H9 (cell line): ENCODE measurements at regions not wholly inside any gene's neighbourhood (a gene's known extent, or its start where the extent isn't known, plus 50 kb on each side); places are given as distances from the start of the nearest gene placed in this dataset.

ENCODE experiments used
- DNase-seq: peaks from one replicate; pipeline ENCODE4 v3.0.0-alpha.2; 2017
- H2AFZ ChIP-seq: one replicate; pipeline ENCODE4 v1.6.1; 2013; ENCODE audit warnings: mild to moderate bottlenecking, low read length, control low read depth, moderate library complexity
- H2AK5ac ChIP-seq: 2 replicates; pipeline ENCODE4 v1.6.1; 2013; ENCODE audit warnings: low read length, control low read depth, mixed read lengths; ENCODE audit not compliant: insufficient read length
- H2BK120ac ChIP-seq: one replicate; pipeline ENCODE4 v1.6.1; 2013; ENCODE audit warnings: low read depth, mild to moderate bottlenecking, low read length, control low read depth, inconsistent platforms; ENCODE audit not compliant: poor library complexity, severe bottlenecking
- H2BK12ac ChIP-seq: 2 replicates; pipeline ENCODE4 v1.6.1; 2013; ENCODE audit warnings: low read length, control low read depth, mixed read lengths, low read depth; ENCODE audit not compliant: insufficient read length
- H2BK15ac ChIP-seq: 2 replicates; pipeline ENCODE4 v1.6.1; 2013; ENCODE audit warnings: low read depth, low read length, control low read depth
- H2BK20ac ChIP-seq: one replicate; pipeline ENCODE4 v1.6.1; 2013; ENCODE audit warnings: low read depth, mild to moderate bottlenecking, low read length, control low read depth, inconsistent platforms; ENCODE audit not compliant: poor library complexity, severe bottlenecking
- H2BK5ac ChIP-seq: 2 replicates; pipeline ENCODE4 v1.6.1; 2013; ENCODE audit warnings: low read length, control low read depth, mixed read lengths; ENCODE audit not compliant: insufficient read length
- H3K14ac ChIP-seq: 2 replicates; pipeline ENCODE4 v1.6.1; 2013; ENCODE audit warnings: low read length, control low read depth; ENCODE audit not compliant: insufficient read depth
- H3K18ac ChIP-seq: 2 replicates; pipeline ENCODE4 v1.6.1; 2013; ENCODE audit warnings: low read depth, mild to moderate bottlenecking, mixed read lengths, low read length, control low read depth; ENCODE audit not compliant: insufficient read length
- H3K23ac ChIP-seq: 2 replicates; pipeline ENCODE4 v1.6.1; 2013; ENCODE audit warnings: low read length, control low read depth, mixed read lengths, low read depth; ENCODE audit not compliant: insufficient read length
- H3K23me2 ChIP-seq: 2 replicates; pipeline ENCODE4 v1.6.1; 2013; ENCODE audit warnings: low read depth, mild to moderate bottlenecking, mixed read lengths, low read length, control low read depth; ENCODE audit not compliant: insufficient read length, poor library complexity, severe bottlenecking
- H3K27ac ChIP-seq: 2 replicates; pipeline ENCODE4 v1.5.1; 2013; ENCODE audit warnings: low read length, control low read depth, mixed read lengths, low read depth; ENCODE audit not compliant: insufficient read length
- H3K27me3 ChIP-seq: 2 replicates; pipeline ENCODE4 v1.6.1; 2013; ENCODE audit warnings: low read length, control low read depth, inconsistent platforms; ENCODE audit not compliant: insufficient read depth
- H3K4ac ChIP-seq: 2 replicates; pipeline ENCODE4 v1.6.1; 2013; ENCODE audit warnings: low read depth, mild to moderate bottlenecking, control low read depth, inconsistent platforms, low read length, moderate library complexity
- H3K4me1 ChIP-seq: 2 replicates; pipeline ENCODE4 v1.6.1; 2013; ENCODE audit warnings: low read length, control low read depth, inconsistent platforms; ENCODE audit not compliant: insufficient read depth
- H3K4me2 ChIP-seq: 2 replicates; pipeline ENCODE4 v1.6.1; 2013; ENCODE audit warnings: low read length, control low read depth, mixed read lengths; ENCODE audit not compliant: insufficient read length, insufficient read depth
- H3K56ac ChIP-seq: 2 replicates; pipeline ENCODE4 v1.6.1; 2013; ENCODE audit warnings: low read depth, mild to moderate bottlenecking, mixed read lengths, low read length, control low read depth; ENCODE audit not compliant: insufficient read length
- H3K79me1 ChIP-seq: 2 replicates; pipeline ENCODE4 v1.6.1; 2013; ENCODE audit warnings: low read depth, mild to moderate bottlenecking, moderate library complexity, low read length, control low read depth, inconsistent platforms; ENCODE audit not compliant: insufficient read depth, poor library complexity, severe bottlenecking
- H3K79me2 ChIP-seq: 2 replicates; pipeline ENCODE4 v1.6.1; 2013; ENCODE audit warnings: low read length, control low read depth, inconsistent platforms; ENCODE audit not compliant: insufficient read depth
- H3K9ac ChIP-seq: 2 replicates; pipeline ENCODE4 v1.6.1; 2013; ENCODE audit warnings: low read length, control low read depth, mixed read lengths; ENCODE audit not compliant: insufficient read length; ENCODE audit errors: extremely low read depth
- H3K9me3 ChIP-seq: one replicate; pipeline ENCODE4 v1.6.1; 2013; ENCODE audit warnings: low read depth, low read length, inconsistent platforms; ENCODE audit not compliant: control insufficient read depth
- H3T11ph ChIP-seq: one replicate; pipeline ENCODE4 v1.6.1; 2013; ENCODE audit warnings: mild to moderate bottlenecking, low read length, control low read depth, inconsistent platforms
- H4K20me1 ChIP-seq: one replicate; pipeline ENCODE4 v1.6.1; 2013; ENCODE audit not compliant: control insufficient read depth, insufficient read length, insufficient read depth
- H4K5ac ChIP-seq: 2 replicates; pipeline ENCODE4 v1.6.1; 2013; ENCODE audit warnings: low read depth, mild to moderate bottlenecking, mixed read lengths, low read length, control low read depth; ENCODE audit not compliant: insufficient read length
- H4K8ac ChIP-seq: replicated peaks from 2 replicates; pipeline ENCODE4 v1.6.1; 2013; ENCODE audit warnings: low read length, control low read depth, mixed read lengths, low read depth; ENCODE audit not compliant: insufficient read length
- H4K91ac ChIP-seq: 2 replicates; pipeline ENCODE4 v1.6.1; 2013; ENCODE audit warnings: low read depth, mild to moderate bottlenecking, moderate library complexity, mixed read lengths, low read length, control low read depth; ENCODE audit not compliant: insufficient read length
- H3K27ac Mint-ChIP-seq, 3 experiments: 2 replicates in 2 of 3; 3 replicates in 1 of 3; pipeline ENCODE4 v1.8.0; 2020 to 2021; ENCODE audit warnings: mixed read lengths in 3 of 3, mild to moderate bottlenecking in 1 of 3, moderate library complexity in 1 of 3
- H3K27me3 Mint-ChIP-seq: 2 replicates; pipeline ENCODE4 v1.8.0; 2021; ENCODE audit warnings: low read depth, mild to moderate bottlenecking, moderate library complexity, mixed read lengths
- H3K36me3 Mint-ChIP-seq, 3 experiments: 2 replicates in 2 of 3; 3 replicates in 1 of 3; pipeline ENCODE4 v1.8.0; 2020 to 2021; ENCODE audit warnings: low read depth in 3 of 3, mixed read lengths in 3 of 3; ENCODE audit not compliant: insufficient read depth in 1 of 3
- H3K4me1 Mint-ChIP-seq, 2 experiments: 2 replicates each; pipeline ENCODE4 v1.8.0; 2020; ENCODE audit warnings: mixed read lengths in 2 of 2
- H3K4me3 Mint-ChIP-seq, 2 experiments: 2 replicates in 1 of 2; 3 replicates in 1 of 2; pipeline ENCODE4 v1.8.0; 2020 to 2021; ENCODE audit warnings: mild to moderate bottlenecking in 2 of 2, mixed read lengths in 2 of 2, moderate library complexity in 1 of 2
- H3K9me3 Mint-ChIP-seq, 2 experiments: 2 replicates in 1 of 2; 3 replicates in 1 of 2; pipeline ENCODE4 v1.8.0; 2020; ENCODE audit warnings: mild to moderate bottlenecking in 2 of 2, mixed read lengths in 2 of 2, moderate library complexity in 1 of 2
- CTCF ChIP-seq: fragments of 200-600 bp; sonication (generic); conservative IDR thresholded peaks from 3 replicates; pipeline ENCODE4 v1.8.0; 2021; ENCODE audit warnings: antibody characterized with exemption, mild to moderate bottlenecking
- WGBS: extraction: QIAGEN DNeasy Blood & Tissue Kit; methylation state at CpG from one replicate; pipeline ENCODE4 v1.1.7; 2013; ENCODE audit warnings: missing lambda C conversion rate, low lambda C conversion rate, mixed read lengths; ENCODE audit not compliant: insufficient read length; ENCODE audit errors: extremely low coverage; 5-methylcytosine and 5-hydroxymethylcytosine counted together

DNA sequence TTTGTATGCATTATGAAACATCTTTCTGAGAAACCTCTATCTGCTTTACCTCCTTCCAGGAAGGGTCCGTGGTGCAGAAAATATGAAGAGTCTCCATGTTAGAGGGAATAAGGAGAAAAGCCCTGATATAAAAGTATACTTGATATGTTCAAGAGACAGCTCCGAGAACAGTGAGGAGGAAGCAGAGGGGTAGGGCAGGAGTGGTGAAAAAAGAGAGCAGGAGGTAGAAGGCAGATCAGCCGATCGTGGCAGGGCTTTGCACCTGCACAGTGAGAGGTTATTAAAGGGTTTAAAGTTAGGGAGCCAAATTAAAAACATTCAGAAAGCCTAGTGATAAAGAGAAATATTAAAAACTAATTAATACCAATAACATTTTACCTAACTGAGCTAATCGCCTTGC is 419.7 kb downstream of the FAT4 start:
- H3K27ac ChIP-seq = no peak overlapping the region
- H3K23ac ChIP-seq = no peak overlapping the region
- no peak overlapping the region for H3K4ac ChIP-seq
- Mint-ChIP-seq H3K4me3 (no peak overlapping the region), H3K36me3 (peaks cover 0 to 10% (median 3%) of the 10 kb centered on the region in 3 experiments; a peak in 3 of 7 replicates), H3K4me1 (peaks cover 40% of the 10 kb centered on the region in 2 experiments), H3K27ac (peak overlapping the region in 2 of 3 experiments; percentile 68 to 77; a peak in 4 of 7 replicates), H3K9me3 (no peaks in the 10 kb centered on the region), H3K27me3 (no peaks in the 10 kb centered on the region)
- H3K9me3 ChIP-seq = no peaks in the 10 kb centered on the region
- no peak overlapping the region for H2BK120ac ChIP-seq
- no peaks in the 10 kb centered on the region for H3K79me1 ChIP-seq
- H2BK5ac ChIP-seq = no peak overlapping the region
- H3K14ac ChIP-seq = no peak overlapping the region
- H3K79me2 ChIP-seq = no peaks in the 10 kb centered on the region
- no peak for DNase-seq
- no peak overlapping the region for H2BK20ac ChIP-seq
- peaks cover 5% of the 10 kb centered on the region; the same call in 1 of the 2 replicates for H3K4me1 ChIP-seq
- no peaks in the 10 kb centered on the region for H3K27me3 ChIP-seq
- no peak overlapping the region for H4K91ac ChIP-seq
- H4K20me1 ChIP-seq = no peaks in the 10 kb centered on the region
- H2AFZ ChIP-seq = no peak overlapping the region
- no peak overlapping the region for H4K5ac ChIP-seq
- no peak overlapping the region for H2BK15ac ChIP-seq
- H3K18ac ChIP-seq = no peak overlapping the region
- no CpG with 5 or more reads among the region's 5 CpGs for WGBS
- no peak overlapping the region for H3K56ac ChIP-seq
- no peaks in the 10 kb centered on the region for H3K23me2 ChIP-seq
- H3K4me2 ChIP-seq = no peak overlapping the region
- H3T11ph ChIP-seq = no peak overlapping the region
- H2BK12ac ChIP-seq = no peak overlapping the region
- no peak overlapping the region for H2AK5ac ChIP-seq
- H3K9ac ChIP-seq = no peak overlapping the region
- H4K8ac ChIP-seq = no peak overlapping the region
- no peak for TF ChIP-seq CTCF
